ENCODE measurements at regions not wholly inside any gene's neighbourhood (a gene's known extent, or its start where the extent isn't known, plus 50 kb on each side); places are given as distances from the start of the nearest gene placed in this dataset.
A peak's percentile ranks its signal among the peaks of the same experiment; 100 is the strongest.

DNA sequence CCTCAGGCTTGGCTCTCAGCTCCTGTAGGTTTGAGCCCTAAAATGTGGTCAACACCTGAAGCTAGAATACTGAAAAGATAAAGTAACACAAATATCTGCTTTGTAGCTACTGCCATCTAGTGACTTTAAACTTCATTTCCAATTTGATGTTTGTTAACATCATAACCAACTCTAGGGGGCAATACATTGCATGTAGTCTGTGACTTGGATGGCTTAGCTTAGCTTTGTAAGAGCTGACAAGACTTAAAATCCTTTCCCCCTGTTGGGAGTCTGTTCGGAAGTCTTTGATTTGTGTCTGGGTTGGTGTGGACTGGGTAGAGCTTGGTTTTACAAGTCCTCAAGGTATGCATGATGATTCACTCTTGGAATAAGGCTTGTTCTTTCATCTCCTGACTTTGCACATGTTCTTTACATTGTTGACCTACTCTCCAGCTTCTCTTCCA is 51.7 kb downstream of the SCN11A start:
- peak; percentile 78 for DNase-seq (ENCODE audit: low read depth)

DNA sequence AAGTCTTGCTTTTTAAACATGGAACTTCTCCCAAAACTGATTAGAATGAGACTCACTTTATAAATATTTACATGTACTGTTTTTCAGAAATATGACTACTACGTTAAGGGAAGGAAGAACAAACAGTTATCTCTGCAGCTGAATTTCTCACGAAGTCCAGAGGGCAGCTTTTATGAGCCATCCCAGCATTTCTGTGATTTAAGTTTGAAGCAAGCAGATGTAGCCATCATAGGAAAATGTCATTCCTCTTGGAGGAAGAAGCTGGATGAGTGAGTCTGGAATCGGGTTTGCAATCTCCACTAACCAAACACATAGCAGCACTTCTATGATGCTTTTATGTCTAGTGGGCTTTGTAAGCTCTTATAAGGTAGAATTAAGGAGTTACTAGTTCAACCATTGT is 53.7 kb downstream of the SCN11A start:
- DNase-seq (ENCODE audit: low read depth) = no peak

GRCh38 chr3:38996193-38996592 is 55.6 kb downstream of the SCN11A start:
- DNase-seq (ENCODE audit: low read depth) = no peak

DNA sequence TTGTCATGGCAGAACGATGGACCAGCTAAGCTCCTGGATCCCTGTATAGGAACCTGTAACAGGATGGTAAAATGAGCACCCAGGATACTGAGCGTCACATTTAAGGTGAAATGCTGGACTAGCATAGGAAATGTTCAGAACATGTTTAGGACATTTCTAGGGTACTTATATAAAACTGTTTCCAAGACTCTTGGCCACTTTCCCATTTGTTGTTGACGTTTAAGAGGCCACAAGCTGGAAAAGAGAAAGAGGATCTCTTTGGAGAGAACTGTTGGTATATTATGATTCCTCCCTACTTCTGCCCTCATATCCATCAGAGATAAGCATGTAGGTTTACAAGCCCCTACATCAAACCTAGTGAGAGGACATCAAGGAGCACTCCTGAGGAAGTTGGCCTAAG is 57.5 kb downstream of the SCN11A start:
- DNase-seq (ENCODE audit: low read depth) = no peak

GRCh38 chr3:38992117-38992760 is 59.5 kb downstream of the SCN11A start:
- peak; percentile 36 for DNase-seq (ENCODE audit: low read depth)

GRCh38 chr3:38990621-38991020 is 61.1 kb downstream of the SCN11A start:
- DNase-seq (ENCODE audit: low read depth) = no peak

GRCh38 chr3:38989917-38990510 is 61.7 kb downstream of the SCN11A start:
- DNase-seq (ENCODE audit: low read depth) = no peak

DNA sequence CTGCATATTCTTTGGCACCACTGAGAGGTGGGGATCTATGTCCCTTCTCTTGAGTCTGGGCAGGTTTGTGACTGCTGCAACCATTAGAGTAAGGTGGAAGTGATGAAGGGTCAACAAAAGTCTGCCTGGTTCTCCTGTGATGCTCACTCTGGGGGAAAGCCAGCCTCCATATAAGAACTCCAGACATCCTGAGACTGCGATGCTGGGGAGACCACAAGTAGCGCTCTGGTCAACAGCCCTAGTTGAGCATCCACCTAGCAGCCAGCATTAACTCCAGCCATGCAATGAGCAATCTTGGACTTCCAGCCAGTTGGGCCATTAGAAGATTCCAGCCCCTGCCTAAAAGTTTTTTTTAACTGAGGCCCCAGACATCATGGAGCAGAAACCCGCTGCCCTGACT is 62.8 kb downstream of the SCN11A start:
- DNase-seq (ENCODE audit: low read depth) = no peak

GRCh38 chr3:38987456-38987855 is 64.3 kb downstream of the SCN11A start:
- no peak for DNase-seq (ENCODE audit: low read depth)

DNA sequence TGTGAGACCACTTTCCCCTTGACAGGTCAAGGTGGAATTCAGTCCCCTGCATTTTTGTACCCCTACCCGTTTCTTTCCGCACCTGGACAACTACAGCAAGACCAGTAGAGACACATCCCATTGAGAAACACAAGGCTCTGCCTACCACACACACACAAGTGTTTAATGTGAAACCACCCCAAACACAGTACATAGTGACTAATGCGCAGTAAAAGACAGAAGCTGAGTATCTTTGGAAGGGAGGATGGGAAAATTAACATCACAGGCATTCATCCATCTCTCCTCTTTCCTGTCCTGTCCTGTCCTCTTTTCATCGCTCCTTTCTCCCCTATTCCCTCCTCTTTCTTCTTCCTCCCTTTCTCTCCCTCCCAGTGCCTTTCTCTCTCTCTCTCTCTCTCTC is 64.8 kb downstream of the SCN11A start:
- no peak for DNase-seq (ENCODE audit: low read depth)

DNA sequence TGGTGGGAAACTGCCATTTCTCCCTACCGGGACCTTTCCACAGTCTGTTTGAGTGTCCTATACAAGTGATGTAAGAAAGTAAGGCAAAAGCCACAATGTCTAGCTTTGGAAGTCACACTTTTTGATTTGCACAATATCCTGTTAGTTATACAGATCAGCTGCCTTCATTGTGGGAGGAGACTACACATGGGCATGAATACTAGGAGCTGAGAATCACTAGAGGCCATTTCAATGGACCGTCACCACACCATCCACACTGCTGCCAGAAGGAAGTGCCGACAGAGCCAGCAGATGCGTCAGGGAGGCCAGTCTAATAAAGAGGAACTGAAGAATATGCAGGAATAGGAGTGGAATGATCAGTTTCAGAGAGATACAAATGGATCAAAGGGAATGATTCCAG is 65.8 kb downstream of the SCN11A start:
- DNase-seq (ENCODE audit: low read depth) = no peak

DNA sequence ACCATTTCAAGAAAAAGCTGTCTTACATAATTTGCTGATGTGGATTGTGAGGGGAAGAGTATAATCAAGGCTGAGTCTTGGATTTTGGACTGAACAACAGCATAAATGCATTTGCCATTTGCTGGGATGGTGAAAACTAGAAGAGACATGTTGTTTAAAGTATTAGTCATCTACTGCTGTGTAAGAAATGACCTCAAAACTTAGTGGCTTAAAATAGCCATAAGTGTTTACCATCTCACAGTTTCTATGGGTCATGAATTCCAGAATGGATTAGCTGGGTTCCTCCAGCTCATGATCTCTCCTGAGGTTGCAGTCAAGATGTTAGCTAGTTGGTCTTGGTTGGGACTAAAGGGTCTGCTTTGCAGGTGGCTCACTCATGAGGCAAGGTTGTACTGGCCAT is 66.2 kb downstream of the SCN11A start:
- DNase-seq (ENCODE audit: low read depth) = peak; percentile 5

DNA sequence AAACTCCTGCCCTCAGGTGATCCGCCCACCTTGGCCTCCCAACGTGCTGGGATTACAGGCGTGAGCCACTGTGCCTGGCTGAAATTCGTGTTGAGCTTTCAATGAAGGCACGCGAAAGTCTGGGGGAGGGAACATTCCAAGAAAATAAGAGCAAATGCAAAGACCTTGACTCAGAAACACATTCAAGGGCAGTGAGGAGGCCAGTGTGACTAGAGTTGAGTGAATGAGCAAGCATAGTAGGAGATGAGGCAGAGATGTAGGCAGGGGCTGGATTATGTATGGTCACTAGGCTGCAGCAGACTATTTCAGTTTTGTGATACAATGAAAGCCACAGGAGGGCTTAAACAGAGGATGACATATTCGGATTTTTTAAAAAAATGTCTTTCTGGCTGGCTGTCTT is 67.0 kb downstream of the SCN11A start:
- no peak for DNase-seq (ENCODE audit: low read depth)

GRCh38 chr3:38984110-38984509 is 67.6 kb downstream of the SCN11A start:
- no peak for DNase-seq (ENCODE audit: low read depth)

DNA sequence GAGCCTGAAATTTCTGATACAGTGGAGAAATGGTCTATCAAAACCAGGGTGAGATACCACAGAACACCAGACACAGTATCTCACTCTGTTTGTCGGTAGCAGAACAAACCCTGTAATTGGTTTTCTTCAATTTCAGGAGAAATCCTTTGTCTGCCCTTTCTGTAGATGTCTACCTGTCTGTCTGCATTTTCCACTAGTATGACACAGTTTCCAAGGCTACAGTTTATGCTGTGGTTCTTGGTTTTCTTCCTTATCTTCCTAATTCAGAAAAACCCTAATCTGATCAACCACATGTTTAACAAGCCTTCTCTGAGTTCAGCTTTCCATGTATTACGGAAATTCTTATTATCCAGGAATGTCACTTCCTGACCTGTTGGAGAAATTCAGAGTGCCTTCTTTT is 70.8 kb downstream of the SCN11A start:
- no peak for DNase-seq (ENCODE audit: low read depth)

- no peak for DNase-seq (ENCODE audit: low read depth)
Measured at GRCh38 chr3:38978729-38979128, 73.0 kb downstream of the SCN11A start.

DNA sequence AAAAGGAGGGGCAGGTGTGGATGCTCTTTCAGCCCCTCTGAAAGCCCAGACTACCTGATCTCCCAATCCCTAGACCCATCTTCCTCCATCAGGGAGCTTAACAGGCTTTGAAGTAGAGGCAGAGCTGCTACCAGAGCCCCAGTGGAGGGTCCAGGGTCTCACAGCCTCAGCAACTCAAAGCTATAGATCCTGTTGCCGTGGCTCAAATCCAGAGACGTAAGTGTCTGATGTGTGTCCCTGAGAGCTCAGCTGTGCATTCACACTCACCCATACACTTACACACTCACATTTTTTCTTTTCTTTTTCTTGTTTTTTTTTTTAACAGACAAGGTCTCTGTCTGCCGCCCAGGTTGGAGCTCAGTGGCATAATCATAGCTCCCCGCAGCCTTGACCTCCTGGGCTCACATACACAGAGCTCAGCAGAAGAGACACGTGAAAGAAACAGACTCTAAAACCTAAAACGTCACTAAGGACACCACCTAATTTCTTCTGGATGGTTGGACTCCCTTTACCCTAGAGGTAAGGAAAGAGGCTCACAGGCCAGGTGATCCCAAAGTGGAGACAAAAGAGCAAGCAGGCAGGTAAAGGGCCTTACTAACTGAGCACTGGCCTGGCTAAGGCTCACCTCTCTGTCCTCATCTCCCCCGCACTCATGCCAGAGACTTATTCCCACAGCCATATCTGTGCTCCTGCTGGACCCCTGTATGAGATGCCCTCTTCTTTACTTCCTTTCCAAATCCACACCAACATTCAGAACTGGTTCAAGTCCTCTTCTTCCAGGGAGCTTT is 80.7 kb downstream of the SCN11A start:
- DNase-seq (ENCODE audit: low read depth) = no peak

DNA sequence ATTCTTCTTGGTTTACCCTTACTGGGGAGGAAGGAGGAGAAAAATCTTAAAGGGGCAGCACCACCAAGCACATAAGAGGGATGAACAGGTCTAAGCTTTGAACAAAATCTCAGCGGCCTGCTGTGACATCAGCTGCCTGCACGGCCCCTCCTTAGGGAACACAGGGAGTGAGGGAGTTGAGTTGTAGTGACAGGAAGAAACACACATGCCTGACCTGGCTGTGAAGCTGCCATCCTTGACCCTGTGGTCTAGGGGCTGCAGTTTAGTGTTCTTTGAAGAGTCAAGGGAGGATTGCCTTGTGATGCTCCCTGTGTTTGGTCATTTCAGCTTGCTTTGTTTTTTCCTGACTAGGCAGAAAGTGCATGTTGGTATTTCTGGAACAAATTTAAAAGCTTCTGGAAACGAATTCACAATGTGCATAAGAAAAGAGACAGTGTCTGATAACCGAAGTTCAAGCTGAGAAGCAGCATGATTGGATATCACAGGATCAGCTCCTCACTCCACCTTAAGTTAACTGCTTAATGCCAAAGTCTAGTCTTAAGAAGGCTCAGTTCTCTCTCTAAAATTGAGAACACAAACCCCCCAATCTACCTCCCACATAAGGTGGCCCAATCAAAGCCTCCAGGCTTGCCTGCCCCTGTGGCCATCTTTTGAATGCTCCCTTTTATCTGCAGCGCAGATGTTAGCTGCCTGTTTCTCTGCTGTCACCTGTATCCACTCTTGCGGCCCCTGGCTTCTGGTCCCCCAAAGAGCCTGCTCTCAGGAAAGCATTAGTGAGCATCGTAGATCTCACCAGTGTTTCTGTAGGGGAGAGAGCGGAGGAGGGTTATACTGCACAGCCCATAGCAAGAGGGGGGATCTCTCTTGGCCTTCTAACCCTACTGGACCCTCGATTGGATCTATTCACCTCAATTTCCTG is 82.2 kb downstream of the SCN11A start:
- no peak for DNase-seq (ENCODE audit: low read depth)

GRCh38 chr3:38968891-38969290 is 82.9 kb downstream of the SCN11A start:
- DNase-seq (ENCODE audit: low read depth) = no peak

- DNase-seq (ENCODE audit: low read depth) = no peak
Measured at GRCh38 chr3:38968403-38968802, 83.3 kb downstream of the SCN11A start.

DNA sequence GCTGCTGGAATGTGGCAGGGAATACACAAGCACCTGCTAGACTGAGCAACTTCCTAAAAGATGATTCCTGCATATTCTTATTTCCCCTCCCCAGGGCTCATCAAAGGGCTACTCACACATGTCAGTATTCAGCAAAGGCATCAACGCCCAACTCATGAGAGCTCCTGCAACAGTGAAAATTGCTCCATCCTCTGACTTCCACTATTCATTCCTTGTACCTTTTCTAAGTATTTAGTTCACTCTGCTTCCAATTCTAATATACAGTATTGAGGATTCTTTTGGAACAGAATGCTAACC is 84.1 kb downstream of the SCN11A start:
- no peak for DNase-seq (ENCODE audit: low read depth)
